ENCODE measurements at regions not wholly inside any gene's neighbourhood (a gene's known extent, or its start where the extent isn't known, plus 50 kb on each side); places are given as distances from the start of the nearest gene placed in this dataset.
"Not testable (repeated sequence)": the region's sequence is repeated elsewhere in the genome, so short reads cannot be mapped to it uniquely, and the experiment has no call there.

- not testable (repeated sequence) for DNase-seq (ENCODE audit: low read depth in 2 of 2)
Measured at GRCh38 chr1:206359377-206359776, 110.9 kb upstream of the IKBKE start.

GRCh38 chr1:206361978-206362543 lies 108.2 kb upstream of the IKBKE start:
- not testable (repeated sequence) for DNase-seq (ENCODE audit: low read depth in 2 of 2)

- not testable (repeated sequence) for DNase-seq (ENCODE audit: low read depth in 2 of 2)
Measured at GRCh38 chr1:206362994-206363393, 107.3 kb upstream of the IKBKE start.

- not testable (repeated sequence) for DNase-seq (ENCODE audit: low read depth in 2 of 2)
Measured at GRCh38 chr1:206365271-206365670, 105.0 kb upstream of the IKBKE start.

GRCh38 chr1:206366131-206366530 lies 104.1 kb upstream of the IKBKE start:
- DNase-seq (ENCODE audit: low read depth in 2 of 2): not testable (repeated sequence)

- not testable (repeated sequence) for DNase-seq (ENCODE audit: low read depth in 2 of 2)
Measured at GRCh38 chr1:206366772-206367171, 103.5 kb upstream of the IKBKE start.

GRCh38 chr1:206367955-206368622 lies 102.2 kb upstream of the IKBKE start:
- DNase-seq (ENCODE audit: low read depth in 2 of 2): not testable (repeated sequence)

GRCh38 chr1:206374725-206375124 lies 95.6 kb upstream of the IKBKE start:
- DNase-seq (ENCODE audit: low read depth in 2 of 2): not testable (repeated sequence)

- not testable (repeated sequence) for DNase-seq (ENCODE audit: low read depth in 2 of 2)
Measured at GRCh38 chr1:206375552-206375951, 94.7 kb upstream of the IKBKE start.

GRCh38 chr1:206378506-206378905 lies 91.8 kb upstream of the IKBKE start:
- not testable (repeated sequence) for DNase-seq (ENCODE audit: low read depth in 2 of 2)

- DNase-seq (ENCODE audit: low read depth in 2 of 2): not testable (repeated sequence)
Measured at GRCh38 chr1:206379245-206379644, 91.0 kb upstream of the IKBKE start.

- DNase-seq (ENCODE audit: low read depth in 2 of 2): peak; percentile 19 to 20
Measured at GRCh38 chr1:206380163-206380790, 90.0 kb upstream of the IKBKE start.

GRCh38 chr1:206380791-206381610 lies 89.3 kb upstream of the IKBKE start:
- peak; percentile 53 to 78 for DNase-seq (ENCODE audit: low read depth in 2 of 2)

- peak; percentile 78 to 83 for DNase-seq (ENCODE audit: low read depth in 2 of 2)
Measured at GRCh38 chr1:206384029-206384807, 86.1 kb upstream of the IKBKE start.

GRCh38 chr1:206384891-206385290 lies 85.4 kb upstream of the IKBKE start:
- DNase-seq (ENCODE audit: low read depth in 2 of 2): not testable (repeated sequence)

GRCh38 chr1:206387631-206388030 lies 82.6 kb upstream of the IKBKE start:
- DNase-seq (ENCODE audit: low read depth in 2 of 2): not testable (repeated sequence)

- DNase-seq (ENCODE audit: low read depth in 2 of 2): not testable (repeated sequence)
Measured at GRCh38 chr1:206391903-206392302, 78.4 kb upstream of the IKBKE start.

- not testable (repeated sequence) for DNase-seq (ENCODE audit: low read depth in 2 of 2)
Measured at GRCh38 chr1:206397501-206397900, 72.8 kb upstream of the IKBKE start.

- DNase-seq (ENCODE audit: low read depth in 2 of 2): not testable (repeated sequence)
Measured at GRCh38 chr1:206398261-206398660, 72.0 kb upstream of the IKBKE start.

GRCh38 chr1:206403612-206404307 lies 66.5 kb upstream of the IKBKE start:
- DNase-seq (ENCODE audit: low read depth in 2 of 2): not testable (repeated sequence)
